ENCODE measurements at regions not wholly inside any gene's neighbourhood (a gene's known extent, or its start where the extent isn't known, plus 50 kb on each side); places are given as distances from the start of the nearest gene placed in this dataset.

- no peaks in the 10 kb centered on the region for H3K79me2 ChIP-seq (ENCODE audit: insufficient read depth, low read length)
- H3K27me3 ChIP-seq (ENCODE audit: insufficient read depth, low read length, poor library complexity, severe bottlenecking), result no peaks in the 10 kb centered on the region
- peak; percentile 84 for TF ChIP-seq CTCF (conservative IDR thresholded peaks at IDR 0.05; ENCODE audit: low read length)
- no peak for TF ChIP-seq EZH2phosphoT487 (IDR thresholded peaks at IDR 0.05; ENCODE audit: borderline replicate concordance)
- H3K4me1 ChIP-seq (ENCODE audit: insufficient read depth, low read length, poor library complexity, severe bottlenecking), result peaks cover 9% of the 10 kb centered on the region
- no peaks in the 10 kb centered on the region for H3K36me3 ChIP-seq (ENCODE audit: insufficient read depth, low read length)
- peak overlapping the region; percentile 40 for H3K4me2 ChIP-seq (ENCODE audit: low read depth, low read length, poor library complexity, severe bottlenecking)
- H3K9me2 ChIP-seq (replicated peaks; ENCODE audit: low read depth, low read length), result no peaks in the 10 kb centered on the region
- no peak overlapping the region for H3K4me3 ChIP-seq (ENCODE audit: low read length, poor library complexity, severe bottlenecking)
- no peaks in the 10 kb centered on the region for H3F3A ChIP-seq (ENCODE audit: low read depth)
- no peaks in the 10 kb centered on the region for H4K20me1 ChIP-seq (ENCODE audit: insufficient read depth, low read length, poor library complexity, severe bottlenecking)
- H3K9ac ChIP-seq (ENCODE audit: low read depth, low read length, poor library complexity, severe bottlenecking), result no peak overlapping the region
- no peaks in the 10 kb centered on the region for H3K9me3 ChIP-seq (ENCODE audit: insufficient read depth, low read depth, low read length)
- H2AFZ ChIP-seq (ENCODE audit: low read length), result peak overlapping the region; percentile 86
These were observed 58.1 kb downstream of the FHIP2A start for GRCh38 chr10:114879541-114880158.

GRCh38 chr10:114881417-114881816 lies 56.6 kb upstream of the TRUB1 start:
- no peak for TF ChIP-seq EZH2phosphoT487 (IDR thresholded peaks at IDR 0.05; ENCODE audit: borderline replicate concordance)
- TF ChIP-seq CTCF (conservative IDR thresholded peaks at IDR 0.05; ENCODE audit: low read length), result no peak
- Histone ChIP-seq H3K36me3 (ENCODE audit: insufficient read depth, low read length) (no peaks in the 10 kb centered on the region), H3K9me3 (ENCODE audit: insufficient read depth, low read depth, low read length) (no peaks in the 10 kb centered on the region), H3K79me2 (ENCODE audit: insufficient read depth, low read length) (no peaks in the 10 kb centered on the region), H3K4me3 (ENCODE audit: low read length, poor library complexity, severe bottlenecking) (no peak overlapping the region), H3K4me2 (ENCODE audit: low read depth, low read length, poor library complexity, severe bottlenecking) (no peak overlapping the region), H2AFZ (ENCODE audit: low read length) (no peak overlapping the region), H3F3A (ENCODE audit: low read depth) (no peaks in the 10 kb centered on the region), H3K9ac (ENCODE audit: low read depth, low read length, poor library complexity, severe bottlenecking) (no peak overlapping the region), H3K4me1 (ENCODE audit: insufficient read depth, low read length, poor library complexity, severe bottlenecking) (peaks cover 9% of the 10 kb centered on the region), H3K9me2 (replicated peaks; ENCODE audit: low read depth, low read length) (no peaks in the 10 kb centered on the region), H3K27me3 (ENCODE audit: insufficient read depth, low read length, poor library complexity, severe bottlenecking) (no peaks in the 10 kb centered on the region), H4K20me1 (ENCODE audit: insufficient read depth, low read length, poor library complexity, severe bottlenecking) (no peaks in the 10 kb centered on the region)

- Histone ChIP-seq H3K27me3 (ENCODE audit: insufficient read depth, low read length, poor library complexity, severe bottlenecking) (no peaks in the 10 kb centered on the region), H3K4me1 (ENCODE audit: insufficient read depth, low read length, poor library complexity, severe bottlenecking) (peaks cover 7% of the 10 kb centered on the region), H3K79me2 (ENCODE audit: insufficient read depth, low read length) (no peaks in the 10 kb centered on the region), H3F3A (ENCODE audit: low read depth) (no peaks in the 10 kb centered on the region), H3K9me2 (replicated peaks; ENCODE audit: low read depth, low read length) (no peaks in the 10 kb centered on the region), H3K4me3 (ENCODE audit: low read length, poor library complexity, severe bottlenecking) (no peak overlapping the region), H4K20me1 (ENCODE audit: insufficient read depth, low read length, poor library complexity, severe bottlenecking) (no peaks in the 10 kb centered on the region), H3K9me3 (ENCODE audit: insufficient read depth, low read depth, low read length) (no peaks in the 10 kb centered on the region), H3K4me2 (ENCODE audit: low read depth, low read length, poor library complexity, severe bottlenecking) (no peak overlapping the region), H3K9ac (ENCODE audit: low read depth, low read length, poor library complexity, severe bottlenecking) (no peak overlapping the region), H3K36me3 (ENCODE audit: insufficient read depth, low read length) (no peaks in the 10 kb centered on the region), H2AFZ (ENCODE audit: low read length) (no peak overlapping the region)
- TF ChIP-seq EZH2phosphoT487 (IDR thresholded peaks at IDR 0.05; ENCODE audit: borderline replicate concordance), result no peak
- TF ChIP-seq CTCF (conservative IDR thresholded peaks at IDR 0.05; ENCODE audit: low read length), result no peak
These were observed 56.1 kb upstream of the TRUB1 start for GRCh38 chr10:114881901-114882300.

Data from Loucy (cell line).